ENCODE measurements at regions not wholly inside any gene's neighbourhood (a gene's known extent, or its start where the extent isn't known, plus 50 kb on each side); places are given as distances from the start of the nearest gene placed in this dataset.
"Not testable (repeated sequence)": the region's sequence is repeated elsewhere in the genome, so short reads cannot be mapped to it uniquely, and the experiment has no call there.

DNA sequence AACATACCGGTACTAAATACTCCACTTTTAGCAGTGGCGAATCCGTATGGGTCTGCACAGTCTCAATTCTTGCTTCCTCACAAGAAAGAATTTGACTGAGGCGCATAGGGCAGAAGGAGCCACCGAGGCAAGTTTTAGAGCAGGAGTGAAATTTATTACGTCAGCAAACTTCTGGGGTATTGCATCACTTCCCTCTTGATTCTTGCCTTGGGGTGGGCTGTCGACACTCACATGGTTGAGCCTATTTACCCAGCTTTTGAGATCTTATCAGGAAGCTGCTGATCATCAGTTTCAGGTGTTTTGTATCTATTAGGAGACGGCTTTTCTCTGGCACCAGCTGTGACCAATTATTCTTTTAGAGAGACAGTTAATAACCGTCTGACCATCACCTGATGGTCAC lies 111.5 kb upstream of the CCNH start:
- FAIRE-seq = no peak
- POLR2A ChIA-PET = no interaction called here
- peak overlapping the region; percentile 49; the same call in 2 of the 3 replicates for H3K4me2 ChIP-seq
- no peaks in the 10 kb centered on the region for H3K4me1 ChIP-seq
- H3K9me3 ChIP-seq = no peaks in the 10 kb centered on the region
- no peak for ATAC-seq
- no peak overlapping the region for H3K27ac ChIP-seq
- DNase-seq (ENCODE audit: low read depth in 1 of 2, low spot score in 1 of 2) = no peak
- WGBS (ENCODE audit: missing lambda C conversion rate) = 15% methylated on average over 9 of the region's 9 CpGs
- H3K4me3 ChIP-seq = no peak overlapping the region
- 0 out of 4 replicates have a peak, but pooled peaks of 1 of the 2 experiments have one; percentile 4 for TF ChIP-seq CEBPB (IDR thresholded peaks at IDR 0.05)
- no peak for TF ChIP-seq EHMT2 (IDR thresholded peaks at IDR 0.05; ENCODE audit: low read depth)
- CTCF ChIA-PET = no interaction called here

DNA sequence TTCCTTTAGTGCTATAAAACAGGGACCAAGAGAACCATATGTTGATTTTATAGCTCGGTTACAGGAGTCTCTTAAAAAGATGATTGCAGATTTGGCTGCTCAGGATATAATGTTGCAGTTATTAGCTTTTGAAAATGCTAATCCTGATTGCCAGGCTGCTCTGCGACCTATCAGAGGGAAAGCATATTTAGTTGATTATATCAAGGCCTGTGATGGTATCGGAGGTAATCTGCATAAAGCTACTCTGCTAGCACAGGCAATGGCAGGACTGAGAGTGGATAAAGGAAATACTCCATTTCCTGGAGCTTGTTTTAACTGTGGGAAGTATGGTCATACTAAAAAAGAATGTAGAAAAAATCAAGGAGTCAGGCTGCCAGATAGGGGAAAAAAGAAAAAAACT lies 99.0 kb upstream of the CCNH start:
- WGBS (ENCODE audit: missing lambda C conversion rate) = 7% methylated on average over 3 of the region's 3 CpGs
- ATAC-seq; H3K4me2 ChIP-seq; H3K4me3 ChIP-seq; POLR2A ChIA-PET; H3K4me1 ChIP-seq; H3K9me3 ChIP-seq; H3K27ac ChIP-seq; DNase-seq (ENCODE audit: low read depth in 1 of 2, low spot score in 1 of 2); CTCF ChIA-PET; FAIRE-seq: not testable (repeated sequence)

DNA sequence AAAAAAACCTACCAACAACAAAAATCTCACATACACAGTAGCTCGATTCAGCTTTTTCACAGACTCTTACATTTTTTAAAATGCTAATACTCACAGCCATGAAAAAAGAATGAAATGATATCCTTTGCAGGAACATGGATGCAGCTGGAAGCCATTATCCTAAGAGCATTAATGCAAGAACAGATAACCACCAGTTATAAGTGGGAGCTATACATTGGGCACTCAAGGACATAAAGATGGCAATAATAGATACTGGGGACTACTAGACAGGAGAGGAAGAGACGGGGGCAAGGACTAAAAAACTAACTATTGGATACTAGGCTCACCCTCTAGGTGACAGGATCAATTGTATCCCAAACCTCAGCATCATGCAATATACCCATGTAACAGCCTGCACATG lies 90.3 kb upstream of the CCNH start:
- whole genome bisulfite sequencing (ENCODE audit: missing lambda C conversion rate) = 1% methylated on average over 2 of the region's 2 CpGs
- ATAC-seq (no peak), DNase-seq (ENCODE audit: low read depth in 1 of 2, low spot score in 1 of 2) (no peak), FAIRE-seq (no peak)
- CTCF ChIA-PET = no interaction called here
- TF ChIP-seq FOXS1 (CRISPR knock-in tag; IDR thresholded peaks at IDR 0.05) = no peak
- no peak for TF ChIP-seq NR3C1 (IDR thresholded peaks at IDR 0.05)
- TF ChIP-seq, protein P1, sequence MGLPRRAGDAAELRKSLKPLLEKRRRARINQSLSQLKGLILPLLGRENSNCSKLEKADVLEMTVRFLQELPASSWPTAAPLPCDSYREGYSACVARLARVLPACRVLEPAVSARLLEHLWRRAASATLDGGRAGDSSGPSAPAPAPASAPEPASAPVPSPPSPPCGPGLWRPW (IDR thresholded peaks at IDR 0.05) = no peak
- no peak for TF ChIP-seq NPAS2 (CRISPR knock-in tag; IDR thresholded peaks at IDR 0.05; ENCODE audit: borderline replicate concordance)
- TF ChIP-seq CBX2 (IDR thresholded peaks at IDR 0.05; ENCODE audit: borderline replicate concordance, low read depth) = no peak
- TF ChIP-seq SMC3 (IDR thresholded peaks at IDR 0.05) = no peak
- TF ChIP-seq ESRRA (IDR thresholded peaks at IDR 0.05; ENCODE audit: borderline replicate concordance, low read length) = no peak
- no peak for TF ChIP-seq GATA3 (IDR thresholded peaks at IDR 0.05; ENCODE audit: borderline replicate concordance)
- no peak for TF ChIP-seq JUNB (IDR thresholded peaks at IDR 0.05)
- TF ChIP-seq MAZ (IDR thresholded peaks at IDR 0.05; ENCODE audit: borderline replicate concordance, low read depth, low read length) = no peak
- TF ChIP-seq, protein P2, sequence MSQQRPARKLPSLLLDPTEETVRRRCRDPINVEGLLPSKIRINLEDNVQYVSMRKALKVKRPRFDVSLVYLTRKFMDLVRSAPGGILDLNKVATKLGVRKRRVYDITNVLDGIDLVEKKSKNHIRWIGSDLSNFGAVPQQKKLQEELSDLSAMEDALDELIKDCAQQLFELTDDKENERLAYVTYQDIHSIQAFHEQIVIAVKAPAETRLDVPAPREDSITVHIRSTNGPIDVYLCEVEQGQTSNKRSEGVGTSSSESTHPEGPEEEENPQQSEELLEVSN (IDR thresholded peaks at IDR 0.05; ENCODE audit: borderline replicate concordance, low read depth) = no peak
- TF ChIP-seq, protein P3, sequence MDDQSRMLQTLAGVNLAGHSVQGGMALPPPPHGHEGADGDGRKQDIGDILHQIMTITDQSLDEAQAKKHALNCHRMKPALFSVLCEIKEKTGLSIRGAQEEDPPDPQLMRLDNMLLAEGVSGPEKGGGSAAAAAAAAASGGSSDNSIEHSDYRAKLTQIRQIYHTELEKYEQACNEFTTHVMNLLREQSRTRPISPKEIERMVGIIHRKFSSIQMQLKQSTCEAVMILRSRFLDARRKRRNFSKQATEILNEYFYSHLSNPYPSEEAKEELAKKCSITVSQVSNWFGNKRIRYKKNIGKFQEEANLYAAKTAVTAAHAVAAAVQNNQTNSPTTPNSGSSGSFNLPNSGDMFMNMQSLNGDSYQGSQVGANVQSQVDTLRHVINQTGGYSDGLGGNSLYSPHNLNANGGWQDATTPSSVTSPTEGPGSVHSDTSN (IDR thresholded peaks at IDR 0.05) = no peak
- TF ChIP-seq HOXB5 (CRISPR knock-in tag; IDR thresholded peaks at IDR 0.05) = no peak
- no peak overlapping the region for H3K27ac ChIP-seq
- H3K9me3 ChIP-seq = no peaks in the 10 kb centered on the region
- POLR2A ChIA-PET = no interaction called here
- no peaks in the 10 kb centered on the region for H3K4me1 ChIP-seq
- H3K4me2 ChIP-seq = no peak overlapping the region
- H3K4me3 ChIP-seq = no peak overlapping the region

DNA sequence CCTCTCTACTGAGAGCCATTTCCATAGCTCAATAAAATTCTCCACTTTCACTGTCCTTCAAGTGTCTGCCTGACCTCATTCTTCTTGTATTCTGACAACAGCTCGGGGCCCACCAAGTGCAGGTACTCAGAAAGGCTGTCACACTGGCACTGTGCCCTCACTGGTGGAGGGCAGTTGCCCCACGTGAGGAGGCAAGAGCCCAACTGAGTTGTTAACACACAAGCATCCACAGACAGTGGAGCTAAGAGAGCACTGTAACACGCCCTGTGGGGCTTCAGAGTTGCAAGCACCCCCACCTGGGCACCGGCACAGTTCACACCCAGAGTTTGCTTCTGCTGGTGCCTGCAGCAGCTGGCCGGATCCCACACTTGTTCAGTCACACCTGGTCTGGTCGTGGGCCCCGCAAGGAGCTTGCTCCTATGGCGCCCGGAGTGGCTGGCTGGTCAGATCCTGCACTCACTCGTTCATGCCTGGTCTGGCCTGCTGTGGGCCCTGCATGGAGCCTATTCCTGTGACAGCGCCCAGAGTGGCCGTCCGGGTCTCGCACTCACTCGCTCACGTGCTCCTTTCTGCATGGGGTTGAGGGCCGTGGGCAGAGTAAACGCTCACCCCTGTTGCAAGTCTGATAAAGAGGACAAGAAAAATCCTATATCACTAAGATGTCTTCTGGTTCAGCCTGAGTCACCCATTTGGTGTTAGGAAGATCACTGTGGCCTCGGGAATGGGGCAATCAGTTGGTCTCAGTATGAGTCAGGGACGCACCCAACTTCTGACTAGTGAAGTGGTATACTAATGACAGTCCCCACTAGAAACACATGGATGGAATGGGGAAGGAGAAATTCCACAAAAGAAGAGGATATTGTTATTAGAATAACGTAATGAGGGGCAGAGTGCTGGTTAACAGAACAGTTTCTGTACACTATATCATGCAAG lies 87.0 kb upstream of the CCNH start:
- POLR2A ChIA-PET = no interaction called here
- no peaks in the 10 kb centered on the region for H3K4me1 ChIP-seq
- H3K4me3 ChIP-seq = no peak overlapping the region
- peak; percentile 34 to 39; a peak in 5 of 6 replicates for ATAC-seq
- no peaks in the 10 kb centered on the region; the same call in 2 of the 3 replicates for H3K9me3 ChIP-seq
- H3K4me2 ChIP-seq = no peak overlapping the region
- TF ChIP-seq EHMT2 (IDR thresholded peaks at IDR 0.05; ENCODE audit: low read depth) (no peak), NPAS2 (CRISPR knock-in tag; IDR thresholded peaks at IDR 0.05; ENCODE audit: borderline replicate concordance) (no peak), JUN (IDR thresholded peaks at IDR 0.05) (no peak)
- TF ChIP-seq, protein P4, sequence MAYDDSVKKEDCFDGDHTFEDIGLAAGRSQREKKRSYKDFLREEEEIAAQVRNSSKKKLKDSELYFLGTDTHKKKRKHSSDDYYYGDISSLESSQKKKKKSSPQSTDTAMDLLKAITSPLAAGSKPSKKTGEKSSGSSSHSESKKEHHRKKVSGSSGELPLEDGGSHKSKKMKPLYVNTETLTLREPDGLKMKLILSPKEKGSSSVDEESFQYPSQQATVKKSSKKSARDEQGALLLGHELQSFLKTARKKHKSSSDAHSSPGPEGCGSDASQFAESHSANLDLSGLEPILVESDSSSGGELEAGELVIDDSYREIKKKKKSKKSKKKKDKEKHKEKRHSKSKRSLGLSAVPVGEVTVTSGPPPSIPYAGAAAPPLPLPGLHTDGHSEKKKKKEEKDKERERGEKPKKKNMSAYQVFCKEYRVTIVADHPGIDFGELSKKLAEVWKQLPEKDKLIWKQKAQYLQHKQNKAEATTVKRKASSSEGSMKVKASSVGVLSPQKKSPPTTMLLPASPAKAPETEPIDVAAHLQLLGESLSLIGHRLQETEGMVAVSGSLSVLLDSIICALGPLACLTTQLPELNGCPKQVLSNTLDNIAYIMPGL (CRISPR knock-in tag; IDR thresholded peaks at IDR 0.05; ENCODE audit: borderline replicate concordance) = no peak
- no peak overlapping the region for H3K27ac ChIP-seq
- WGBS (ENCODE audit: missing lambda C conversion rate) = 12% methylated on average over 19 of the region's 21 CpGs
- CTCF ChIA-PET = interaction anchor here (0.6 kb wide), 1 partner anchor 217 kb away, joined by 4 read pairs; no protein-coding TSS in a partner anchor
- DNase-seq (ENCODE audit: low read depth in 1 of 2, low spot score in 1 of 2) = no peak
- FAIRE-seq = no peak
